Effector memory CD8-positive, alpha-beta T cell (primary cell): ENCODE measurements at regions not wholly inside any gene's neighbourhood (a gene's known extent, or its start where the extent isn't known, plus 50 kb on each side); places are given as distances from the start of the nearest gene placed in this dataset.

Experiments
- ATAC-seq: fragments of 150-1000 bp; cut with Tn5 transposase; replicated peaks from 2 replicates; pipeline ENCODE4 v1.10.0; 2021; ENCODE audit warnings: mild to moderate bottlenecking, moderate library complexity
- DNase-seq, 3 experiments: peaks; one replicate each; pipeline ENCODE4 v3.0.0; 2021
- H3K27ac Mint-ChIP-seq, 2 donors: one replicate each; pipeline ENCODE4 v1.8.0; 2022; ENCODE audit warnings: mild to moderate bottlenecking in 2 of 2, mixed read lengths in 2 of 2, moderate library complexity in 2 of 2
- H3K27me3 Mint-ChIP-seq, 2 donors: one replicate each; pipeline ENCODE4 v1.8.0; 2022; ENCODE audit warnings: mixed read lengths in 2 of 2
- H3K36me3 Mint-ChIP-seq: one replicate; pipeline ENCODE4 v1.8.0; 2022; ENCODE audit warnings: mild to moderate bottlenecking, moderate library complexity, mixed read lengths; ENCODE audit not compliant: insufficient read depth
- H3K4me1 Mint-ChIP-seq, 2 donors: one replicate each; pipeline ENCODE4 v1.8.0; 2022; ENCODE audit warnings: low read depth in 2 of 2, mixed read lengths in 2 of 2
- H3K4me3 Mint-ChIP-seq, 2 donors: one replicate each; pipeline ENCODE4 v1.8.0; 2022; ENCODE audit warnings: mild to moderate bottlenecking in 2 of 2, mixed read lengths in 2 of 2, moderate library complexity in 2 of 2
- H3K9me3 Mint-ChIP-seq, 2 donors: one replicate each; pipeline ENCODE4 v1.8.0; 2022; ENCODE audit warnings: mixed read lengths in 2 of 2

DNA sequence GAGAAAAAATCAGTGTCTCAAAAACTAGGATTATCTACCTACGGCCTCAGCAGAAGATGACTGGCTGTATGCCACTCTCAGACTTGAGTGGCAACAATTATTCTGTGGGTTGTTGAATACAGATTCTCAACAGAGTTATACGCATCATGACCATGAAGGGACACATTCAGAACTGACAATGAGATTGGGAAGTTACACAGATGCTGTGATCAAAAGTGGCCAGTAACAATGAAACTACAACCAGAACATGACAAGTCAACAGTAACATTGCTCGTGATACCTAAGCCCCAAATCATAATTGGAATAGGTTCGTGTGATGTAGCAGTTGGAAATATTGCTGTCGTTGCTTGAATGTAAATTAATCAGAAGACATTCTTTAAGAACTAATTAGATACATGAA lies 957.5 kb upstream of the CDH9 start:
- H3K36me3 Mint-ChIP-seq: no peaks in the 10 kb centered on the region
- ATAC-seq: no peak
- no peaks in the 10 kb centered on the region for H3K27me3 Mint-ChIP-seq
- no peaks in the 10 kb centered on the region for H3K4me1 Mint-ChIP-seq
- H3K27ac Mint-ChIP-seq: no peak overlapping the region
- H3K9me3 Mint-ChIP-seq: peaks cover 16 to 17% of the 10 kb centered on the region in 2 donors
- H3K4me3 Mint-ChIP-seq: no peak overlapping the region
- DNase-seq: no peak

DNA sequence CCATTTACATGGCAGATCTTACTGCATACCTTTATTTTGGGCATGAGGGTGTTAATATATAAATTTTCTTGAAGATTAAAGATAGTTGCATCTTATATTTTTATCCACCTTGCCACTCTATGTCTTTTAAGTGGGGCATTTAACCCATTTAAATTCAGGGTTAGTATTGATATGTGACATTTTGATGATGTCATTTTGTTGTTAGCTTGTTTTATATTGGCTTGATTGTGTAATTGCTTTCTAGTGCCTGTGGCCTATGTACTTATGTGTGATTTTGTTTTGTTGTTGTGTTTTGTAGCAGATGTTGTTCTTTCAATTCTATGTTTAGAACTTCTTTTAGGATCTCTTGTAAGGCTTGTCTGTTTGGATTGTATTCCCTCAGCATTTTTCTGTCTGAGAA lies 939.9 kb upstream of the CDH9 start:
- H3K4me3 Mint-ChIP-seq: no peak overlapping the region
- H3K36me3 Mint-ChIP-seq: no peaks in the 10 kb centered on the region
- DNase-seq (no peak), ATAC-seq (no peak)
- no peaks in the 10 kb centered on the region for H3K27me3 Mint-ChIP-seq
- no peaks in the 10 kb centered on the region for H3K4me1 Mint-ChIP-seq
- H3K9me3 Mint-ChIP-seq: peaks cover 11 to 39% of the 10 kb centered on the region in 2 donors
- H3K27ac Mint-ChIP-seq: no peak overlapping the region

DNA sequence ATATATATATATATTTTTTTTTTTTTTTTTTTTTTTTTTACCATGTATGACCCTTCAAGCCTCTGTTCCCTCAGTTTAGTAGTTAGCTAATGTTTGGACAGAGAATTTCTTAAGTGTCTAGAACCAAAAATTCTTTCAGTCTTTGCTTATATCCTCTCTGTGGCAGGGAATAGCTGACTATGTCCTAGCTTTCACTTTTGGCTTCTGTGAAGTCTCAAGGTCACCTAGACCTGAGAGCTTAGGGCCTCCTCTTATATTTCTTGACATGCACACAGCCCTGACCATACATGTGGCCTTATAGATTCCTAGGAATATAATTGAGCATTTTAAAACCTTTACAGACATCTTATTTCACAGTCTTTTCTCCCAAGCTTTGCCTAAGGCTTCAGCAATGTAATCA lies 930.8 kb upstream of the CDH9 start:
- H3K4me3 Mint-ChIP-seq: no peak overlapping the region
- DNase-seq: no peak
- peaks cover 0 to 6% of the 10 kb centered on the region in 2 donors for H3K9me3 Mint-ChIP-seq
- no peak for ATAC-seq
- H3K4me1 Mint-ChIP-seq: no peaks in the 10 kb centered on the region
- no peaks in the 10 kb centered on the region for H3K36me3 Mint-ChIP-seq
- H3K27me3 Mint-ChIP-seq: no peaks in the 10 kb centered on the region
- H3K27ac Mint-ChIP-seq: no peak overlapping the region

DNA sequence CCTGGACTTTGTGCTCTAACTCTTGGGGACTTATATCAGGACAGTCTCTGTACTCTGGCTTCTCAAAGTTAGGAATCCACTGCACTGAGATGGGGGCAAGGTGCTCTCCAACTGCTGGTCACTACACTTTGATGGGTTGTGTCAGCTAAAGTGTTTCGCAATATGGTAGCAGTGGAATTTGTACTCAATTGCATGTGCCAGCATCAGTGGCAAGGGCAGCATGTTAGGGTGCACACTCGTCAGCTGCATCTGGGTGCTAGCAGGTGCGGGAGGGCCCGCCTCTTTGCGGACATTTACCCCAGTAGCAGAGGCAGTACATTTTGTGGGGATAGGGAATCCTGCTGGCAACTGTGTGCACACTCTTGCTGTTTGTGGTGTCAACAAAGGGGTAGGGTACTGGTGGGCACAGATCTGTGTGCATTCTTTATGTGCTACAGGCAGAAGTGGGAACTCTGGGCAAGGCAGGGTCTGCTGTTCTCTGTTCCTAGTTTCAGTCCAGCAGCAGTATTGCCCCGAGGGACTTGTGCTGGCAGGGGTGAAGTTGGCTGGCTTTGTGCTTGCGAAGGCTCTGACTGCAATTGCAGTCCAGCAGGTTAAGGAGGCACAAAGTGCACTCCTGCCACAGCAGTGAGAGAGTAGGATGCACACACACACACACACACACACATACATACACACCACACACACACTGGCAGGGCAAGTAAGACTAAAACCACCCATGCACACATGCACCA lies 924.8 kb upstream of the CDH9 start:
- H3K27me3 Mint-ChIP-seq: no peaks in the 10 kb centered on the region
- H3K4me3 Mint-ChIP-seq: no peak overlapping the region
- H3K36me3 Mint-ChIP-seq: no peaks in the 10 kb centered on the region
- DNase-seq (no peak), ATAC-seq (no peak)
- no peaks in the 10 kb centered on the region for H3K4me1 Mint-ChIP-seq
- H3K9me3 Mint-ChIP-seq: peaks cover 15 to 29% of the 10 kb centered on the region in 2 donors
- no peak overlapping the region for H3K27ac Mint-ChIP-seq

GRCh38 chr5:27962198-27962597 lies 923.8 kb upstream of the CDH9 start:
- Mint-ChIP-seq H3K4me1 (no peaks in the 10 kb centered on the region), H3K9me3 (peaks cover 16 to 37% of the 10 kb centered on the region in 2 donors), H3K27ac (no peak overlapping the region), H3K36me3 (no peaks in the 10 kb centered on the region), H3K4me3 (no peak overlapping the region), H3K27me3 (no peaks in the 10 kb centered on the region)
- ATAC-seq (no peak), DNase-seq (no peak)

- Mint-ChIP-seq H3K4me1 (no peaks in the 10 kb centered on the region), H3K4me3 (no peak overlapping the region), H3K9me3 (peaks cover 0 to 6% of the 10 kb centered on the region in 2 donors), H3K36me3 (no peaks in the 10 kb centered on the region), H3K27ac (no peak overlapping the region), H3K27me3 (no peaks in the 10 kb centered on the region)
- ATAC-seq: no peak
- DNase-seq: no peak
These were observed 908.7 kb upstream of the CDH9 start for GRCh38 chr5:27947088-27947487.

DNA sequence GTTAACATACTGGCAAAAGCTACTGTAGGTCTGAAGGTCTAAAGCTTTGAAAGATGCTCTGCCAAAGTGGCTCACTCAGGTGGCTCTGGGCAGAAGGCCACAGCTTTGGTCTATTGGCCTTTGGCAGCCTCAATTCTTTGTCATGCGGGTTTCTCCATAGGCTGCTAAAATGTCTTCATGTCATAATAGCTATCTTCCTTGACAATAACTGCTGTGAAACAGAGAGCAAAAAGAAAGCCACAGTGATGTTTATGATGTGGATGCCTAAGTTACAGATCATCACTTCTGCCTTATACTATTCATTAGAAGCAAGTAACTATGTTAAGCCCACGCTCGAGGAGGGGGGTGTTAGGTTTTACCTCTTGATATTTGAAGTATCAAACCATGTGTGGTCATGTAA lies 906.1 kb upstream of the CDH9 start:
- Mint-ChIP-seq H3K9me3 (peaks cover 0 to 9% of the 10 kb centered on the region in 2 donors), H3K36me3 (no peaks in the 10 kb centered on the region), H3K27me3 (no peaks in the 10 kb centered on the region), H3K4me3 (no peak overlapping the region), H3K4me1 (no peaks in the 10 kb centered on the region), H3K27ac (no peak overlapping the region)
- ATAC-seq (no peak), DNase-seq (no peak)

DNA sequence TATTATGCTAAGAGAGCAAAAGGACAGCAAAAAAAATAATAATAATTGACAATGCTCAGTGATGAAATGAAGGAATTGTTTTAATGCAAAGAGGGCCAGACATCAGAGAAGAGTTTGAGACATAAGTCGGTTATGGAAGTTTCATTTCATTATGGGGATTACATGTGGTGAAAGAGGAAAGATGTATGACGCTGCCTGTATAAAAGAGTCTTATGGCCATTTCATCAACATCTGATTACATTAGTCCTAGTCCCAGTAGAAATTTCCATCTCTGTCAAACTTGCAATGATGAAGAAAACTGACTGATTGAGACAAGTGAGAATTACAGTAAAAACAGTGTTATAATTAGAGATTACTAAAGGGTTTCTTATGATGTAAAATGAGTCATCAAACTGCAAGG lies 900.6 kb upstream of the CDH9 start:
- Mint-ChIP-seq H3K27ac (no peak overlapping the region), H3K27me3 (no peaks in the 10 kb centered on the region)

GRCh38 chr5:27928060-27928459 lies 889.7 kb upstream of the CDH9 start:
- Mint-ChIP-seq H3K4me3 (no peak overlapping the region), H3K9me3 (no peaks in the 10 kb centered on the region), H3K4me1 (no peaks in the 10 kb centered on the region)

More for the DNA sequence above, 900.6 kb upstream of the CDH9 start:
- H3K4me1 Mint-ChIP-seq: no peaks in the 10 kb centered on the region
- H3K4me3 Mint-ChIP-seq: no peak overlapping the region
- ATAC-seq (no peak), DNase-seq (no peak)
- peaks cover 0 to 5% of the 10 kb centered on the region in 2 donors for H3K9me3 Mint-ChIP-seq
- no peaks in the 10 kb centered on the region for H3K36me3 Mint-ChIP-seq

GRCh38 chr5:27911216-27911615 lies 872.8 kb upstream of the CDH9 start:
- ATAC-seq: no peak
- H3K4me1 Mint-ChIP-seq: no peaks in the 10 kb centered on the region
- DNase-seq: no peak
- H3K36me3 Mint-ChIP-seq: no peaks in the 10 kb centered on the region
- no peaks in the 10 kb centered on the region for H3K27me3 Mint-ChIP-seq
- no peak overlapping the region for H3K27ac Mint-ChIP-seq
- no peak overlapping the region for H3K4me3 Mint-ChIP-seq
- H3K9me3 Mint-ChIP-seq: peaks cover 0 to 13% of the 10 kb centered on the region in 2 donors

More at GRCh38 chr5:27928060-27928459, 889.7 kb upstream of the CDH9 start:
- Mint-ChIP-seq H3K27ac (no peak overlapping the region), H3K27me3 (no peaks in the 10 kb centered on the region), H3K36me3 (no peaks in the 10 kb centered on the region)
- ATAC-seq (no peak), DNase-seq (no peak)

- no peak for DNase-seq
- H3K27ac Mint-ChIP-seq: no peak overlapping the region
- H3K4me3 Mint-ChIP-seq: no peak overlapping the region
- H3K9me3 Mint-ChIP-seq: peaks cover 0 to 13% of the 10 kb centered on the region in 2 donors
- H3K4me1 Mint-ChIP-seq: no peaks in the 10 kb centered on the region
- no peaks in the 10 kb centered on the region for H3K36me3 Mint-ChIP-seq
- no peak for ATAC-seq
- no peaks in the 10 kb centered on the region for H3K27me3 Mint-ChIP-seq
These were observed 870.0 kb upstream of the CDH9 start for GRCh38 chr5:27908341-27908740.

DNA sequence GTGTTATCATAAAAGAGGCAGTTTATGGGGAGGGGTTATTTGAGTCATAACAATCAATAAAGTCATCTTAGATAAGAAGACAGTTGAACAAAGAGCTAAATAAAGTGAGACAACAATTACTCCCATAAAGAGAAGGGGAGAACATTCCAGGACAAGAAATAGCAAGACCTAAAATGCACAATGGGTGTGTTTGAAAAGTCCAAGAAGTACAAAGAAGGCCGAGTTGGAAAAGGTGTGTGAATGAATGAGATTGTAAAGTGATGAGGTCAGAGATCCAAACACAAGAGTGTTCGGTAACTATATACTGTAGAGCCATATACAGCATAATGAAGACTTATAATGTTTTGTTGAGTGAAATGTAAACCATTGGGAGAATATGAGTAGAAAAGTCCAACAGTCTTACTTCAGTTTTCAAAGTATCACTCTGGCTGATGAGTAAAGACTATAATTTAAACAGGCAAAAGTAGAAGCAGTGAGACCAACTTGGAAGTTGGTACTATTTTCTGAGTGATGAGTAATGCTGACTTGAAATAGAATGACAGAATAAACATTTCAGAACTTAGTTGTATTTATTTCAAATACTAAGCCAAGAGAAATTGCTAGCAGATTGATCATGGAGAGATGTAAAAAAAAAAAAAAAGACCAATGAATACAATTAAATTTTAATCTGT lies 868.7 kb upstream of the CDH9 start:
- H3K9me3 Mint-ChIP-seq: peaks cover 0 to 15% of the 10 kb centered on the region in 2 donors
- H3K4me3 Mint-ChIP-seq: no peak overlapping the region
- H3K27me3 Mint-ChIP-seq: no peaks in the 10 kb centered on the region
- no peak for ATAC-seq
- no peaks in the 10 kb centered on the region for H3K4me1 Mint-ChIP-seq
- no peak overlapping the region for H3K27ac Mint-ChIP-seq
- DNase-seq: no peak
- H3K36me3 Mint-ChIP-seq: no peaks in the 10 kb centered on the region

- Mint-ChIP-seq H3K27me3 (no peaks in the 10 kb centered on the region), H3K27ac (no peak overlapping the region), H3K4me1 (no peaks in the 10 kb centered on the region), H3K9me3 (peaks cover 4 to 18% of the 10 kb centered on the region in 2 donors), H3K36me3 (no peaks in the 10 kb centered on the region), H3K4me3 (no peak overlapping the region)
- no peak for ATAC-seq
- DNase-seq: no peak
These were observed 868.1 kb upstream of the CDH9 start for GRCh38 chr5:27906481-27906880.

- no peak overlapping the region for H3K4me3 Mint-ChIP-seq
- peaks cover 6 to 8% of the 10 kb centered on the region in 2 donors for H3K9me3 Mint-ChIP-seq
- H3K36me3 Mint-ChIP-seq: no peaks in the 10 kb centered on the region
- no peaks in the 10 kb centered on the region for H3K4me1 Mint-ChIP-seq
- no peak overlapping the region for H3K27ac Mint-ChIP-seq
- no peaks in the 10 kb centered on the region for H3K27me3 Mint-ChIP-seq
- DNase-seq (no peak), ATAC-seq (no peak)
These were observed 862.4 kb upstream of the CDH9 start for GRCh38 chr5:27900761-27901160.
